Neural cell (in vitro differentiated cells): ENCODE measurements at regions not wholly inside any gene's neighbourhood (a gene's known extent, or its start where the extent isn't known, plus 50 kb on each side); places are given as distances from the start of the nearest gene placed in this dataset.
"Not testable (repeated sequence)": the region's sequence is repeated elsewhere in the genome, so short reads cannot be mapped to it uniquely, and the experiment has no call there.

Experiments
- CTCF ChIP-seq: fragments of 450-650 bp; IDR thresholded peaks from 2 replicates; pipeline ENCODE4 v1.5.1; 2014; ENCODE audit warnings: antibody characterized with exemption, mild to moderate bottlenecking, moderate library complexity; ENCODE audit not compliant: poor library complexity, severe bottlenecking
- EP300 ChIP-seq: fragments of 450-650 bp; conservative IDR thresholded peaks from 2 replicates; pipeline ENCODE4 v1.6.1; 2014; ENCODE audit warnings: antibody characterized with exemption, mild to moderate bottlenecking, moderate library complexity; ENCODE audit not compliant: poor library complexity, severe bottlenecking
- EZH2 ChIP-seq: fragments of 200-600, 300-800 bp; shearing (Covaris generic), sonication (generic); IDR thresholded peaks from 2 replicates; pipeline ENCODE4 v1.6.1; 2014; ENCODE audit warnings: antibody characterized with exemption, low read length, borderline replicate concordance, mild to moderate bottlenecking; ENCODE audit not compliant: insufficient read depth, poor library complexity, severe bottlenecking
- POLR2AphosphoS5 ChIP-seq: IDR thresholded peaks from 2 replicates; pipeline ENCODE4 v1.6.1; 2012
- REST ChIP-seq: IDR thresholded peaks from 2 replicates; pipeline ENCODE4 v1.6.1; 2012; ENCODE audit warnings: borderline replicate concordance
- TAF1 ChIP-seq: IDR thresholded peaks from 2 replicates; pipeline ENCODE4 v1.6.1; 2012; ENCODE audit warnings: low read depth

GRCh38 chr4:187131826-187132225, 408.2 kb upstream of the FAT1 start:
- TF ChIP-seq POLR2AphosphoS5, CTCF, TAF1, EP300, REST, EZH2: not testable (repeated sequence)
